ENCODE measurements at regions not wholly inside any gene's neighbourhood (a gene's known extent, or its start where the extent isn't known, plus 50 kb on each side); places are given as distances from the start of the nearest gene placed in this dataset.

GRCh38 chr1:13994386-13994785 lies 294.4 kb downstream of the PRDM2 start:
- no peak for TF ChIP-seq CTCF (IDR thresholded peaks at IDR 0.05)

- TF ChIP-seq CTCF (IDR thresholded peaks at IDR 0.05) = no peak
These were observed 296.3 kb downstream of the PRDM2 start for GRCh38 chr1:13996334-13996733.

GRCh38 chr1:14003552-14003951 lies 303.6 kb downstream of the PRDM2 start:
- TF ChIP-seq CTCF (IDR thresholded peaks at IDR 0.05) = no peak

GRCh38 chr1:14009582-14009981 lies 309.6 kb downstream of the PRDM2 start:
- no peak for TF ChIP-seq CTCF (IDR thresholded peaks at IDR 0.05)

- TF ChIP-seq CTCF (IDR thresholded peaks at IDR 0.05) = no peak
These were observed 310.5 kb downstream of the PRDM2 start for GRCh38 chr1:14010476-14010875.

GRCh38 chr1:14011132-14011531 lies 311.1 kb downstream of the PRDM2 start:
- TF ChIP-seq CTCF (IDR thresholded peaks at IDR 0.05) = no peak

GRCh38 chr1:14011888-14012287 lies 311.9 kb downstream of the PRDM2 start:
- TF ChIP-seq CTCF (IDR thresholded peaks at IDR 0.05) = no peak

GRCh38 chr1:14014929-14015328 lies 314.9 kb downstream of the PRDM2 start:
- TF ChIP-seq CTCF (IDR thresholded peaks at IDR 0.05) = no peak

Data from LNCAP (cell line).